Thyroid gland (tissue), 4 donors: ENCODE measurements at regions not wholly inside any gene's neighbourhood (a gene's known extent, or its start where the extent isn't known, plus 50 kb on each side); places are given as distances from the start of the nearest gene placed in this dataset.

Source experiments
- CTCF ChIP-seq, 6 experiments: fragments of 200-600 bp in 3 of 6; fragments of 450-650 bp in 3 of 6; sonication (generic) in 3 of 6; IDR thresholded peaks; one replicate each; pipeline ENCODE4 v1.5.1; 2016 to 2019; ENCODE audit warnings: antibody characterized with exemption in 6 of 6, mild to moderate bottlenecking in 2 of 6, inconsistent platforms in 1 of 6, moderate library complexity in 1 of 6
- POLR2A ChIP-seq, 2 donors: fragments of 450-650 bp; IDR thresholded peaks; one replicate each; pipeline ENCODE4 v1.6.1; 2017; ENCODE audit warnings: antibody characterized with exemption in 2 of 2, mild to moderate bottlenecking in 2 of 2, moderate library complexity in 1 of 2

- TF ChIP-seq CTCF (IDR thresholded peaks at IDR 0.05) (no peak), POLR2A (IDR thresholded peaks at IDR 0.05) (no peak)
Observed at GRCh38 chr15:25137013-25137412, 182.2 kb downstream of the SNRPN start.
